Cardiac fibroblast (primary cell): ENCODE measurements at regions not wholly inside any gene's neighbourhood (a gene's known extent, or its start where the extent isn't known, plus 50 kb on each side); places are given as distances from the start of the nearest gene placed in this dataset.

Source experiments
- DNase-seq, 2 donors: peaks; one replicate each; pipeline versions ENCODE4 v3.0.0 to v3.0.0-alpha.2; 2010; ENCODE audit warnings: low read depth in 2 of 2
- H3K4me3 ChIP-seq, 2 donors: replicated peaks in 1 of 2; 1 replicate in 1 of 2; 2 replicates in 1 of 2; pipeline ENCODE4 v1.5.1; 2011; ENCODE audit warnings: low read depth in 2 of 2, low read length in 2 of 2, mild to moderate bottlenecking in 2 of 2, moderate library complexity in 1 of 2
- TF ChIP-seq, protein P1 (sequence below): IDR thresholded peaks from one replicate; pipeline ENCODE4 v1.5.1; 2011; ENCODE audit warnings: low read depth, mild to moderate bottlenecking, low read length, inconsistent platforms

DNA sequence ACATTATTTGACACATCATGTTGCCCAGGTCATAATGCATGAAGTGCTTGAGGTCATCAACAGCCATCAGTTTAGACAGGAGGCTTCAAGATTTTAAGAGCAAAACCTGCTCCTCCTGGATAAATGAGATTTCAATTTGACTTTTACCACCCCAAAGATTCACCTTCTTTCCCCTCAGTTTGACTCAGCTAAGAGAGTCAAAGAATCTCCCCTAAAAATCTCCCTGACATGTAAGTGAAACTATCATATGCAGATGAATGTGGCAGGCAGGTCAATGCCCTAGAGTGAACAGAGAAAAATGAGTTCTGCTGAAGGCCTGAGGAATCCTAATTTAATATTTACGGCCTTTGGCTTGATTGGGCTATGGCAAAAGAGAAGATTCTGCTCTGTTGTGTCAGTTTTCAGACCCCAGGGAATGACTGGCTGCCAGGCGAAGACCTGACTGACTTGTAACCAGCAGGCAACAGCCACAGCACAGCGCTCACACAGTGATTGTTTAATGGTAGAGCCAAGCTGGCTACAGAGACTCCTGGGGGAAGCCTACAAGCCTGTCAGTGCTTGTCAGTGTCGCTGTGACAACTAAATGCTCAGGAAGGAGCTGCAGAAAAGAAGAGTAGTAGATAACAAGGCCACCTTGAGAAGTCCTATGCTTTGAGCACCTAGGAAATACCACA lies 491.2 kb upstream of the LRRC4C start:
- H3K4me3 ChIP-seq = no peak overlapping the region
- TF ChIP-seq, protein P1, sequence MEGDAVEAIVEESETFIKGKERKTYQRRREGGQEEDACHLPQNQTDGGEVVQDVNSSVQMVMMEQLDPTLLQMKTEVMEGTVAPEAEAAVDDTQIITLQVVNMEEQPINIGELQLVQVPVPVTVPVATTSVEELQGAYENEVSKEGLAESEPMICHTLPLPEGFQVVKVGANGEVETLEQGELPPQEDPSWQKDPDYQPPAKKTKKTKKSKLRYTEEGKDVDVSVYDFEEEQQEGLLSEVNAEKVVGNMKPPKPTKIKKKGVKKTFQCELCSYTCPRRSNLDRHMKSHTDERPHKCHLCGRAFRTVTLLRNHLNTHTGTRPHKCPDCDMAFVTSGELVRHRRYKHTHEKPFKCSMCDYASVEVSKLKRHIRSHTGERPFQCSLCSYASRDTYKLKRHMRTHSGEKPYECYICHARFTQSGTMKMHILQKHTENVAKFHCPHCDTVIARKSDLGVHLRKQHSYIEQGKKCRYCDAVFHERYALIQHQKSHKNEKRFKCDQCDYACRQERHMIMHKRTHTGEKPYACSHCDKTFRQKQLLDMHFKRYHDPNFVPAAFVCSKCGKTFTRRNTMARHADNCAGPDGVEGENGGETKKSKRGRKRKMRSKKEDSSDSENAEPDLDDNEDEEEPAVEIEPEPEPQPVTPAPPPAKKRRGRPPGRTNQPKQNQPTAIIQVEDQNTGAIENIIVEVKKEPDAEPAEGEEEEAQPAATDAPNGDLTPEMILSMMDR = no peak
- DNase-seq = no peak

DNA sequence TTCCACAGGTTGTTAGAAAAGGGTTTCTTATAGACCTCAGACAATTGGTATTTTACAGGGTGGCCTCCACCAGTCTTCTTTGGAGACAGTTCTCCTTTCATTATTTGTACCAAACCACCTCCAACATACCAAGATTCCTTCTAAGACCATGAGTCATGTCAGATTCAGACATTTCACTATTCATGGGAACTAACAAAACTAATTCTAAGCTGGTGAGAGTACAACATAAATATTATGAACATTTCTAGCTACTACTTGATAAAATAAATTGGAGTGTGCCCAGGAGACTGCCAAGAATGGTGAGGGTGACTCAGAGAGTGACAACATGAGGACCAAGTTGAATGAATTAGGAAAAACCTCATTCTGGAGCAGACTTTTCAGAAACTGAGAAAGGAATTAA lies 494.6 kb upstream of the LRRC4C start:
- no peak overlapping the region for H3K4me3 ChIP-seq
- peak; percentile 39 to 74 for DNase-seq
- TF ChIP-seq, protein P1 = no peak

- TF ChIP-seq, protein P1 = no peak
- no peak for DNase-seq
- H3K4me3 ChIP-seq = no peak overlapping the region
Measured at GRCh38 chr11:41955066-41955465, 495.6 kb upstream of the LRRC4C start.

DNA sequence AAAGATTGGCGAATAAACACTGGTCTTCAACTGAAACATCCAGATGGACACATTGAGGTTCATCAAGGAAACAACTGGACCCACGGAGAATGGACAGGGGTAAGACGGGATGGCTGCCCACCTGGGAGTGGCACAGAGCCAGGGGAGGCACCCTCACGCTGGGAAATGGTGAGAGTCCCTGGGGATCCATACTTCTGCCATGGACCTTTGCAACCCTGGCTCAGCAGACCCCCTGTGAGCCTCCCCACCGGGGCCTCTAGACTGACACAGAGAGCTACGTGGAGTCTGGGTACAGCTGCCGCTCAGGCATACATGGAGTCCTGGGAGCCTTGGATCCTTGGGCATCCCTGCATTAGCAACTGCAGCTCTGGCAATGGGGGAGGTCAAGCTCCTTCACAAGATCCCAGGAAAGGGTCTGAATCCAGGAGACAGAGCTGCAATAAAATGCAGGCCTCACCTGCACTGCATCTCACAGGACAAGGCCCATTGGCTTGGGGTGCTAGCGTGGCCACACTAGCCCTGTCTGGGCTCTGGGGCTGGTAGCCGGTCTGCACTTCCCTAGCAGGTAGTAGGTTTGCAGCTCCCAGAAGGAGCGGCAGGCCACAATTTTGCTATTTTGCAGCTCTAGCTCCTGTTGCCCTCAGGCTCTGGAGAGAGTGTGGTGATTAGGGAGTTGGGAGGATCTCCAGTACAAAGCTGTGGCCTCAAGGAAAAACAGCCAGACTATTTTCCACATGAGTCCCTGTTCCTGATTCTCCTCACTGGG lies 496.4 kb upstream of the LRRC4C start:
- H3K4me3 ChIP-seq = no peak overlapping the region
- no peak for DNase-seq
- TF ChIP-seq, protein P1 = no peak

- TF ChIP-seq, protein P1 = no peak
- DNase-seq = no peak
- H3K4me3 ChIP-seq = no peak overlapping the region
Measured at GRCh38 chr11:41963406-41963805, 504.0 kb upstream of the LRRC4C start.

- DNase-seq = no peak
- TF ChIP-seq, protein P1 = no peak
- no peak overlapping the region for H3K4me3 ChIP-seq
Measured at GRCh38 chr11:41970681-41971080, 511.2 kb upstream of the LRRC4C start.
